ENCODE measurements at regions not wholly inside any gene's neighbourhood (a gene's known extent, or its start where the extent isn't known, plus 50 kb on each side); places are given as distances from the start of the nearest gene placed in this dataset.
A peak's percentile ranks its signal among the peaks of the same experiment; 100 is the strongest.
"Not testable (repeated sequence)": the region's sequence is repeated elsewhere in the genome, so short reads cannot be mapped to it uniquely, and the experiment has no call there.

DNA sequence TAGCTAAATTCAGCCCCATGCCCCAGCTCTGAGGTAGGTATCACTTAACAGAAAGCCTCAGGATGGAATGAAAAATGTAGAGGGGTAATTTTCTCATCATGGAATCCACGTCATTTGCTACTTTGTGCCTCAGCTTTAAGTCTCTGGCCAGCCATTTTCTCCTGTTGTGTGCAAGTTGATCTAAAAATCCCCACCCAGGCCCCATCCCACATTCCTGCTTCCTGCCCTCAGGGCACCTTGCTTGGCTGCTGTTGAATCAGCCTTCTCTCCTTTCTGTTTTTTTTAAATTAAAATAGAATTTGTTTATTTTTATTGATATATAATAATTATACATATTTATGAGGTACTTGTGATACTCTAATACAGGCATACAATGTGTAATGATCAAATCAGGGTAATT is 179.9 kb upstream of the TSHZ3 start:
- DNase-seq (ENCODE audit: low spot score), result no peak

GRCh38 chr19:31530781-31531180 is 181.5 kb upstream of the TSHZ3 start:
- no peak for DNase-seq (ENCODE audit: low spot score)

GRCh38 chr19:31531326-31531725 is 182.1 kb upstream of the TSHZ3 start:
- no peak for DNase-seq (ENCODE audit: low spot score)

DNA sequence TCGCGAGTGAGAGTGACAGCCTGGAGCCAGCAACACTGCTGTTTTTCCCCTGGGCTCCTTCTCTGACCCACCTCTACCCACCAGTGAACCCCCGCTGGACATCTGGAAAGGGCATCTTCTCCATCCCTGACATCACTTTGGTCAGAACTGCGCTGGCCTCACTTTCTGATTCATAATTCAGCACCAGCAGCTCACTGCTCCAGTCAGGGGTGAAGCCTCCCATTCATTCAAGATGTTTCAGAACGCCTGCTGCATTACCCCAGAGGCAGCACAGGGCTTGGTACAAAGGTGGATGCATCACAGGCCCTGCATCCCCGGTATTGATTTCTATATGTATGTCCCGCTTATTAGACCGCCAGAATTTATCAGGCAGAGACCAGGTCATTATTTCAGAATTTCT is 182.8 kb upstream of the TSHZ3 start:
- no peak for DNase-seq (ENCODE audit: low spot score)

DNA sequence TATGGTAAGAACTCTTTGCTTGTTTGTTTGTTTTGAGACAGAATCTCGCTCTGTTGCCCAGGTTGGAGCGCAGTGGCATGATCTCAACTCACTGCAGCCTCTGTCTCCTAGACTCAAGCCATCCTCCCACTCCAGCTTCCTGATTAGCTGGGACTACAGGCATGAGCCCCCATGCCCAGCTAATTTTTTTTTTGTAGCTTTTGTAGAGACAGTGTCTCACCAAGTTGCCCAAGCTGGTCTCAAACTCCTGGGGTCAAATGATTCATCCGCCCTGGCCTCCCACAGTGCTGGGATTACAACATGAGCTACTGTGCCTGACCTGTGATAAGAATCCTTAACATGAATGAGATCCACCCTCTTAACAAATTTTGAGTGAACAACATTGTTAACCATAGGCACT is 183.9 kb upstream of the TSHZ3 start:
- DNase-seq (ENCODE audit: low spot score), result no peak

GRCh38 chr19:31534231-31534630 is 185.0 kb upstream of the TSHZ3 start:
- no peak for DNase-seq (ENCODE audit: low spot score)

DNA sequence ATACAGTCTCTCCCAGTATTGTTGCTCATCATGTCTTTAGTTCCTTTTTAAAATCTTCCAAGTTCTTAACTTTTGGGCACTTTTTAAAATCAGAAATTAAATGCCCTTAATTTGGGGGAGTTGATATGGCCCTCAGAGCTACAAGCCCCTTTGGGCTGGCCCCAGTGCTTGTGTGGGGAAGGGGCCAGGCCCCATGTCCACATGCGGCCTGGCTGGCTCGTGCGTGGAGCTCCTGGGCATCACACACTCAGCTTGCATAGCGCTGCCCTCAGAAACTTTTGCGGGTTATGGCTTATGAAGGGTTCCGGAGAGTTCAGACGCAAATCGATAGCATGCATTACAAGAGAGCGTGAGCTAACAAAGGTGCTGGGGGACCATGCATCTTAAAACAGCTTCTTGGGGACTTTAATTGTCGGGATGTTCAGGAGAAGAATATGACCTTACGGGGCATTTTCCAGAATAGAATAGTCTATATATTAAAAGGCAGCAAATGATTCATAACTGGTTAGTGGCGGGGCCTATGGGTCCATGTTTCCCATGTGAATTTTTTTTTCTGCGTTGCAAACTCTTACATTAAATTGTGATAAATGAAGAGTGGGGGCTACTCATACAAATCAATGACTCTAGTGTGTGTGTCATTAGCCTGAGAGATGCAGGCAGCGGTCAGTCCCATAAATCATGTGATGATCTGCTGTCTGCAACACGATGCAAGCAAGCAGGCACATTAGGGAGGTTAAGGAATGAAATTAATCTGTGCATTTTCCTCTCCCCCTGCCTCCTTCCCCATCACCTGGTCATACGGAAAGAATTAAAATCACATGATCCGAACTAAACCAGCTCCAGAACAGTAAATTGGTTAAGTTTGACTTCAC is 185.8 kb upstream of the TSHZ3 start:
- DNase-seq (ENCODE audit: low spot score), result no peak

GRCh38 chr19:31535691-31536460 is 186.6 kb upstream of the TSHZ3 start:
- DNase-seq (ENCODE audit: low spot score), result no peak

DNA sequence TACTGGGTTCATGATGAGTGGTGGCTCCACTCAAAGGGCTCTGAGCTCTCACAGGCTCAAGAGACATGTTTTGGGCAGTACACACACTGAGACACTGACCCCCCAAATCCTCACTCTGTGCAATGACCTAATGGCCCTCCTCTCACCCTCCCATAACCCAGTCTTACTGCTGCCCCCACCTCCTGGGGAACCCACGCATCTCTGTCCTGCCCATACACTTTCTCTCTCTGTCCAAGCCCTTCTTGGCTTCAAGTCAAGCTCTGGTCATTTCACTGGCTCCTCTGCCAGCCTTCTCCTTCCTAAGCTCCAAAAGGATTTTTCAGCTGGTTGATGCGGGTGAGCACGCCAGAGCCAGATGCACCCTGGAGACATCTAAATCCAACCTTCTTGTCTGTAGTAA is 187.9 kb upstream of the TSHZ3 start:
- DNase-seq (ENCODE audit: low spot score), result no peak

GRCh38 chr19:31537902-31538301 is 188.7 kb upstream of the TSHZ3 start:
- not testable (repeated sequence) for DNase-seq (ENCODE audit: low spot score)

GRCh38 chr19:31538879-31539278 is 189.6 kb upstream of the TSHZ3 start:
- no peak for DNase-seq (ENCODE audit: low spot score)

- no peak for DNase-seq (ENCODE audit: low spot score)
Observed at GRCh38 chr19:31539386-31539785, 190.2 kb upstream of the TSHZ3 start.

- DNase-seq (ENCODE audit: low spot score), result no peak
Observed at GRCh38 chr19:31541396-31541795, 192.2 kb upstream of the TSHZ3 start.

DNA sequence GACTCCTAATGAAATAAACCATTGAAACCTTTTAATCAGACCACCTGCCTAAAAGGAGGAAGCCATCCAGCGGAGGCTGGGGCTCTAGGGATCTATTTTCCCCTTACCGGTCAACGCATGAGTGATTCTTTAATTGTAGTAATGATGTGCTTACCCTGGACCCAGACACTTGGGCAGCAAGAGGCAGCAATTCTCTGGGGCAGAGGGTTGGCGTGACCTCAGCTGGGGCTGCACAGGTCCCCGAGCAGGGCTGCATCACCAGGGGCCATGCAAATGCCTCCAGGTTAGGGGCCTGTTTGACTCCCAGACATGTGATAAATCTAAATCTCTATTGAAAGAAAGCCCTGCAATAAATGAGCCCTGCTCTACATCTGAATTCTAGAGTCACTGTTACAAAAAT is 194.2 kb upstream of the TSHZ3 start:
- no peak for DNase-seq (ENCODE audit: low spot score)

DNA sequence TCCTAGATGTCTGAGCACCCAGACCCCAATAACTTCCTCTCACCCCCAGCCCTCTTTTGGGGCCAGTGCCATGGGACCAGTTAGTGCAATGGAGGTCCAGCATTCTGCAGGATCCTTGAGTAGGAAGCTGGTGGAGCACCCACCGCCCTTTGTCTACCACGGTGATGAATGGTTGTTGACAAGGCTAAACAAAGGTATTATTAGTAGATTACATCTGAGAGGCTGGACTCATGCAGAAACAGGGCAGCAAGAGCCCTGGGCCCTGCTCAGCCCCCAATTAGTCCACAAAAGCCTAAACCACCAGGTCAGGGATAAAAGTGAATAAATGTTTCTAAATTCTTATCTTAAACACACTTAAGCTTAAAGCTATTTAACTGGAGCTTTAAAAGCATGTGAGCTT is 196.5 kb upstream of the TSHZ3 start:
- DNase-seq (ENCODE audit: low spot score), result no peak

DNA sequence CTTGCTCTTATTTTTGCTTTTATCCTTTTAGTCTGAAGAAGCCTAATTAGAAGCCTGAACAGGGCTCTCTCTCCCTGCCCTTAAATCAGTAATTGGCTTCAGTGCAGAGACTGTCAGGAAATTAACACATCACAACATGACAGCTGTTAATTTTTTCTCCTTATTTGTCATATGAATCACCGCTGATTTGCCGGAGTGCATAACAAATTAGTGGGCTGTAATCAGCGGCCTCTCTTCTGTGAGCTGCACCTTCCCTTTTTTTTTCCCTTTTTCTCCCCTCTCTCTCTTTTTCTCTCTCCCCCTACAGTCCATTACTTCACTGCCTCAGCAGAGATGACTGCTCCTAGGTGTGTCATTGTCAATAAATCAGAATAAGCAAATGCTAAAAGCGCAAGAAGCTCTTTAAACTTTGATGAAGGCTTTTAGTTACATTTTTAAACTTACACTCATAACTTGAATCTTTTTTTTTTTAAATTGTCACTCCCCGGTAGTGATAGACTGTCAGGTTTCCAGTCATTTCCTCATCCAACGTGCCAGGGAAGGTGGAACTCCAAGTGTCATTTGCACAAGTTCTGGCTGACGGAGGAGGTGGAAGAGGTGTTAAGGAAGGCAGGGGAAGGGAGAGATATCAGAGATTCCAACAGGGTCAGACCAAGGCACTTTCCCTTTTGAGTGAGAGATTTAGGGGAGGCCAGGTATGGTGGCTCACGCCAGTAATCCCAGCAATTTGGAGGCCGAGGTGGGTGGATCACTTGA is 197.1 kb upstream of the TSHZ3 start:
- DNase-seq (ENCODE audit: low spot score), result no peak

DNA sequence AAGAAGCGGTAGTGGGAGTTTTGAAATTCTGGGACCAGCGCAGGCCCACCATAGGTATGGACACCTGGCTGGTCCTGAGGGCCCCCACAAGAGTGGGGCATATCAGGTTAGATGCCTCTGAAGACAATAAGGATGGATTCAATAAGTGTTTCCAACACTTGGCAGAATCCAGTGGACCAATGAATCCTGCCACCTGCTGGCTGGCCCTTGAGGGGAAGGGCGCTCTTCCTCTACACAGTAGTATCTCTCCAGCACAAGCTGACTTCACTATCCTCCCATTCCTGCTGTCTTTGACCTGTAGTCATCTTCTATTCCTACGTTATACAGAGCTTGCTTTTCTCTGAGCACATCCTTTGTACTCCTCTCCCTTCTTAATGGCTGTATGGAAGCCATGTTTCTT is 199.7 kb upstream of the TSHZ3 start:
- no peak for DNase-seq (ENCODE audit: low spot score)

- DNase-seq (ENCODE audit: low spot score), result no peak
Observed at GRCh38 chr19:31553112-31553845, 204.0 kb upstream of the TSHZ3 start.

DNA sequence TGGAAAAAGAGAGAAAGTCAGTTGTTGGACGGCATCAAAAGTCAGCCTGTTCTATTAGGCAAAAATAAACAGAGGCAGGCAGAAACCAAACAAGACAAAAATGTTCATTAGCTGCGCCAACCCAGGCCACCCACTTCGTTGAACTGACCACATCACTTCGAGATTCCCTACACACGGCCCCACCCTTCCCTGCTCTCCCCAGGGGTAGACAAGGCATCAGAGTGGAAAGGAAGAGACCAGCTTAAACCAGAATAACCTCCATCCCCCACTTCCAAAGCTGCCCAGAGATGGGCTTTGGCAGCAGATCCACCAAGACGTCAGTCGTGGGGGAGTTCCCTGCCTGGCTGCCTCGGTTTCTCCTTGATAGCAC is 204.6 kb upstream of the TSHZ3 start:
- DNase-seq (ENCODE audit: low spot score), result peak; percentile 57

- no peak for DNase-seq (ENCODE audit: low spot score)
Observed at GRCh38 chr19:31554360-31554759, 205.1 kb upstream of the TSHZ3 start.

DNA sequence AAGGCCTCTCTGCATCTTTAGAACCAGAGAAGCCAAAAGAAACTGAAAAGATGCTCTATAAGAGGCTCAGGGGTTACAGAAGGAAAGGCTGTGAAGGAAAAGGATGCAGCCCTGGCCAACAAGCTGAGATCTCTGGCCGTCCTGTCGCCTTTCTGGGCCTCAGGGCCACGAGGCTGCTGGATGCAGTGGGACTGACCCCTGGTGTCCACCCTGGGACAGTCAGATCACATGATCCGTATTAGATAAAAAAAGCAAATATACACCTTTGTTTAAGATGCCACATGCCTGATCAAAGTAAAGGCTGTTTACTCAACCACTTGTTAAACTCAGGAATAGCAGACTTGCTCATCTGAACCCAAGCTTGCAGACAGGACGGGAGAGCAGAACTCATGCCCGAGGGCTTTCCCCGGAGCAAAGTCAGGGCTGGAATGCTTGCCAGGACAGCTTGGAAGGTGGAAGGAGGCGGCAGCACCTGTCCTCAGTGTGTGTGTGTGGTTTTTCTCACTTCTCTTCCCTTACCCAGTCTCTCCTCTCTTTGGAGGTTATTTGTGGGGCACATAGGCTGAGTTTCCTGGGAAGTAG is 206.5 kb upstream of the TSHZ3 start:
- DNase-seq (ENCODE audit: low spot score), result no peak

Measured in ureter (tissue), 1 donor.